ENCODE measurements at regions not wholly inside any gene's neighbourhood (a gene's known extent, or its start where the extent isn't known, plus 50 kb on each side); places are given as distances from the start of the nearest gene placed in this dataset.

DNA sequence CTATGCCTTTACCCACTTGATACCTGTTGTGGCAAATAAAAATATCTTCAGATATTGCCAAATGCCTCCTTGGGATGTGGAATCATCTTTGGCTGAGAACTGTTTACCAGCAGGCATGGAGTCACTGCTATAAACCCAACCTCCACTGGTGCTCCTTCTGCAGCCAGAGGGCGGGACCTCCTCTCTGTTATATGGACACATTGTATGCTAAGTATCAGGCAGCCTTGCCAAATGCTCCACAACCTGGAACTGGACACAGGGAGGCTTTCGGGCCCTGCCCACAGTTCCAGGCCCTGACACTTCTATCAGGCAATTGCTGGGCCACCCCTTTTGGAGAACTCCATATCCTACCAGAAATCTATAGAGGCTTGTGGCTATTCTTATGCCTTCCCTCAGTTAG lies 201.0 kb downstream of the TMX1 start:
- H3K27me3 ChIP-seq, result no peaks in the 10 kb centered on the region
- no peak for TF ChIP-seq CTCF (IDR thresholded peaks at IDR 0.05)
- H3K27ac ChIP-seq, result no peak overlapping the region
- H3K4me3 ChIP-seq, result no peak overlapping the region
- DNase-seq (ENCODE audit: low spot score in 2 of 2), result no peak
- no peaks in the 10 kb centered on the region for H3K36me3 ChIP-seq
- intact Hi-C loops (cut with DNase I), result loop anchor here (5.0 kb wide), 1 partner anchor 39 kb away; no protein-coding TSS in a partner anchor
- peaks cover 0 to 9% of the 10 kb centered on the region in 2 donors for H3K4me1 ChIP-seq
- no peaks in the 10 kb centered on the region for H3K9me3 ChIP-seq

DNA sequence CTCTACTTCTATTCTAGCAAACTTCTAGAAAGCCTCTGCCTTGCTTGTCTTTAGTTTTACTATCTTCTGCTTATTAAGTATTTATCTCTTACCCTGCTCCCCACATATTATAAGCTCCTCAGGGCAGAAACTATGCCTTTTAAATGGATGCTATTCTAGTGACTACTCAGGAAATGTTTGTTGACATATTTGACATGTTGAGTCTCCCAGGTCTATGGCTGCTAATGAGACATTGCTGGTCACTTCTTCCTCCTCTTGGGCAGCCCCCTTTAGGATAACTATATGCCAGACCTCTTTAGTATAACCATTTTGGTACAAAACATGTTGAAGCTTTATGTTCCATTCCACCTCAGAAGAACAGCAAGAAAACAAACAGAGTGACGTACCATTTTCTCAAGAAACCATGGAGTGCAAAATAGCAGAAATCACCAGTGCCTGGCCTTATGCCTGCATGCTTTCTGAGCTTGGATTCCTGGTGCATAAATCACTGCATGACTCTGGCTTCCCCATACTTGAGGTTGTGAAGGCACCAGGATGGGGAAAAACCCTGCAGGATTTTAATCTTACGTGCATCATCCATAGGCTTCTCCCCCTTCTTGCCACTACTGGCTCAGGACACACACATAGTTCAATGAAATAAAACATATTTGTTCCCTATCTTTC lies 202.6 kb downstream of the TMX1 start:
- intact Hi-C loops (cut with DNase I), result loop anchor here (2.0 to 5.0 kb wide), 3 partner anchors 40 to 208 kb away; partner anchors contain the start of gene FRMD6
- Histone ChIP-seq H3K27me3 (no peaks in the 10 kb centered on the region), H3K27ac (peak overlapping the region; percentile 27 to 49), H3K4me3 (no peak overlapping the region), H3K9me3 (no peaks in the 10 kb centered on the region), H3K4me1 (peaks cover 0 to 9% of the 10 kb centered on the region in 2 donors), H3K36me3 (no peaks in the 10 kb centered on the region)
- peak in 1 of 2 donors; percentile 75 for DNase-seq (ENCODE audit: low spot score in 2 of 2)
- TF ChIP-seq CTCF (IDR thresholded peaks at IDR 0.05), result no peak

DNA sequence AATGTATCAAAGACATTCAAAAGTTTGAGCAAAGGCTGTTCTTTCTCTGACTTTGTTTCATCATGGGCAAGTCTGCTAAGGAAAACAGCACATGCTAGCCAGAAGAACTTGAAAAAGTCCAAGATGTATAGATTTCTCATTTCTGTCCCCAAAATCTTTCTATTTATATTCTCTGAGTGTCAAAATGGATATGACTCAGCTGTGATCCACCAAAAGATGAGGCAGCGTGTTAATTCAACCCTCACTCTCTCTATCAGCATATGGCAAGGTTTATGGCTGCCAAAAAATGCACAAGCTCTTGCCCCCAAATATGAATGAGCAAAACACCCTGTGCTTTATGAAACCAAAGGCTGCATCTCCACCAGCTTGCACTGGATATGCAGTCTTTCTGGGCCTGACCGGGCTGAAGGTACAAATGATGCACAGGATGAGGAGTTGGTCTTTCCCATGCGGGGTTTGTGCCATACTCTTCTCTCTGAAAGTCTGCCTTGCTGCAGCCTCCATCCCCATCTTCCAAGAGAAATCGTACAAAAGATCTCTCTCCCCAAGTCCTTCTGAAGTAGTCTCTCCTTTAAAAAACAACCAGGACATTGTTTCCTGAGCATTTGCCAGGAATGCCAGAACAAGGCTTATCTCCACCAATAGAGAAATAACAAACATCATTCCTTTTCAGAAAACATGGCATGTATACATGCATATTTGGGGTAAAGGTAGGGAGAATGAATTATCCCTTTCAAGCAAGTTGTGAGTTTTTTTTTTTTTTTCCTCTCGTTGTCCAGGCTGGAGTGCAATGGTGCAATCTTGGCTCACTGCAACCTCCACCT lies 203.4 kb downstream of the TMX1 start:
- intact Hi-C loops (cut with DNase I), result loop anchor here (2.0 to 5.0 kb wide), 3 partner anchors 41 to 207 kb away; partner anchors contain the start of gene FRMD6

GRCh38 chr14:51444353-51445000 lies 204.4 kb downstream of the TMX1 start:
- Histone ChIP-seq H3K4me1 (peaks cover 3 to 9% of the 10 kb centered on the region in 2 donors), H3K27me3 (no peaks in the 10 kb centered on the region), H3K4me3 (no peak overlapping the region), H3K36me3 (no peaks in the 10 kb centered on the region), H3K9me3 (no peaks in the 10 kb centered on the region), H3K27ac (no peak overlapping the region)
- intact Hi-C loops (cut with DNase I), result loop anchor here (5.0 kb wide), 1 partner anchor 42 kb away; no protein-coding TSS in a partner anchor
- no peak for TF ChIP-seq CTCF (IDR thresholded peaks at IDR 0.05)
- DNase-seq (ENCODE audit: low spot score in 2 of 2), result no peak

More for the DNA sequence above, 203.4 kb downstream of the TMX1 start:
- peaks cover 0 to 9% of the 10 kb centered on the region in 2 donors for H3K4me1 ChIP-seq
- H3K9me3 ChIP-seq, result no peaks in the 10 kb centered on the region
- no peak overlapping the region for H3K4me3 ChIP-seq
- peak overlapping the region; percentile 27 to 49 for H3K27ac ChIP-seq
- TF ChIP-seq CTCF (IDR thresholded peaks at IDR 0.05), result no peak
- H3K36me3 ChIP-seq, result no peaks in the 10 kb centered on the region
- H3K27me3 ChIP-seq, result no peaks in the 10 kb centered on the region
- no peak for DNase-seq (ENCODE audit: low spot score in 2 of 2)

DNA sequence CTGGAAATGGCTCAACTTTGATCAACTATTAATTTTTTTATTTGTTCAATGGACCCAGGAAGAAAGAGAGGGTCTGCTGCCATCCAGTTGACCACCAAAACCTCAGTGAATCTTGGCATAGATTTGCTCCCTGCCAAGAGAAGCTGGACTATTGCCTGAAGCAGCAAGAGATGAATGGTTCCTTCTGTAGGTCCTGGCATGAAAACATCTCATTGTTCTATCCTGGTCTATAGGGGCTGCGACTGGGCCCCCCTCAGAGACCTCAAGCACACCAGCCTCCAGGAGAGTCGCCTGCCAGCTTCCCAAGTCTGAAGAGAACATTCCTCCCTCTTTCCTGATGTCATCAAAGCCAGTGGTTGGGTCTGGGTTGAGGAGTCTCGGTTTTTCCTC lies 204.9 kb downstream of the TMX1 start:
- Histone ChIP-seq H3K9me3 (no peaks in the 10 kb centered on the region), H3K27me3 (no peaks in the 10 kb centered on the region), H3K4me3 (no peak overlapping the region), H3K27ac (no peak overlapping the region), H3K36me3 (no peaks in the 10 kb centered on the region), H3K4me1 (peaks cover 3 to 9% of the 10 kb centered on the region in 2 donors)
- no peak for TF ChIP-seq CTCF (IDR thresholded peaks at IDR 0.05)
- intact Hi-C loops (cut with DNase I), result no loop called here
- no peak for DNase-seq (ENCODE audit: low spot score in 2 of 2)

All from ascending aorta (tissue), 2 donors.